Mesenchymal stem cell (in vitro differentiated cells and primary cell): ENCODE measurements at regions not wholly inside any gene's neighbourhood (a gene's known extent, or its start where the extent isn't known, plus 50 kb on each side); places are given as distances from the start of the nearest gene placed in this dataset.

Experiments used
- DNase-seq: peaks from one replicate; pipeline ENCODE4 v3.0.0-alpha.2; 2013
- H2AFZ ChIP-seq: one replicate; pipeline ENCODE4 v1.6.1; 2013; ENCODE audit warnings: low read depth, mild to moderate bottlenecking, control low read depth, inconsistent platforms, low read length, moderate library complexity
- H2AK5ac ChIP-seq: 2 replicates; pipeline ENCODE4 v1.6.1; 2013; ENCODE audit warnings: low read length, moderate library complexity, mild to moderate bottlenecking, inconsistent platforms; ENCODE audit not compliant: severe bottlenecking
- H2BK120ac ChIP-seq: one replicate; pipeline ENCODE4 v1.6.1; 2013; ENCODE audit warnings: low read depth, mild to moderate bottlenecking, inconsistent platforms, low read length, moderate library complexity
- H2BK12ac ChIP-seq, 2 experiments: one replicate each; pipeline ENCODE4 v1.6.1; 2013; ENCODE audit warnings: inconsistent platforms in 2 of 2, low read length in 2 of 2, mild to moderate bottlenecking in 2 of 2, moderate library complexity in 2 of 2, control low read depth in 1 of 2
- H2BK15ac ChIP-seq: one replicate; pipeline ENCODE4 v1.6.1; 2013; ENCODE audit warnings: mild to moderate bottlenecking, low read depth, inconsistent platforms; ENCODE audit not compliant: poor library complexity, severe bottlenecking
- H2BK5ac ChIP-seq: 2 replicates; pipeline ENCODE4 v1.6.1; 2013; ENCODE audit warnings: low read depth, mild to moderate bottlenecking, low read length, control low read depth, inconsistent platforms; ENCODE audit not compliant: poor library complexity, severe bottlenecking
- H3K14ac ChIP-seq, 2 experiments: one replicate each; pipeline ENCODE4 v1.6.1; 2013; ENCODE audit warnings: inconsistent platforms in 2 of 2, low read length in 2 of 2, control low read depth in 1 of 2, mild to moderate bottlenecking in 1 of 2, moderate library complexity in 1 of 2
- H3K18ac ChIP-seq, 2 experiments: one replicate each; pipeline ENCODE4 v1.6.1; 2013; ENCODE audit warnings: inconsistent platforms in 2 of 2, low read length in 2 of 2, control low read depth in 1 of 2, low read depth in 1 of 2, mild to moderate bottlenecking in 1 of 2
- H3K23ac ChIP-seq, 2 experiments: one replicate each; pipeline ENCODE4 v1.6.1; 2013; ENCODE audit warnings: inconsistent platforms in 2 of 2, low read length in 2 of 2, mild to moderate bottlenecking in 2 of 2, moderate library complexity in 2 of 2, control low read depth in 1 of 2
- H3K27ac ChIP-seq: 2 replicates; pipeline ENCODE4 v1.5.1; 2013; ENCODE audit warnings: mild to moderate bottlenecking, moderate library complexity, low read length, control low read depth, inconsistent platforms; ENCODE audit not compliant: poor library complexity, severe bottlenecking
- H3K27me3 ChIP-seq, 2 experiments: 2 replicates each; pipeline versions ENCODE4 v1.6.1 to v1.7.0; 2013; ENCODE audit warnings: low read length in 2 of 2, mild to moderate bottlenecking in 2 of 2, moderate library complexity in 2 of 2, control low read depth in 1 of 2, inconsistent platforms in 1 of 2; ENCODE audit not compliant: control insufficient read depth in 1 of 2, insufficient read depth in 1 of 2
- H3K36me3 ChIP-seq, 2 experiments: 2 replicates each; pipeline versions ENCODE4 v1.6.1 to v1.7.0; 2013; ENCODE audit warnings: low read length in 2 of 2, control low read depth in 1 of 2, inconsistent platforms in 1 of 2, low read depth in 1 of 2, mild to moderate bottlenecking in 1 of 2; ENCODE audit not compliant: insufficient read depth in 2 of 2, control insufficient read depth in 1 of 2
- H3K4ac ChIP-seq, 2 experiments: one replicate each; pipeline ENCODE4 v1.6.1; 2013; ENCODE audit warnings: inconsistent platforms in 2 of 2, low read length in 2 of 2, mild to moderate bottlenecking in 2 of 2, moderate library complexity in 2 of 2, control low read depth in 1 of 2, low read depth in 1 of 2
- H3K4me1 ChIP-seq: 2 replicates; pipeline ENCODE4 v1.6.1; 2013; ENCODE audit warnings: low read depth, low read length, control low read depth; ENCODE audit not compliant: control insufficient read depth, insufficient read depth
- H3K4me2 ChIP-seq: 2 replicates; pipeline ENCODE4 v1.6.1; 2013; ENCODE audit warnings: low read length, mild to moderate bottlenecking, inconsistent platforms; ENCODE audit not compliant: poor library complexity, severe bottlenecking
- H3K4me3 ChIP-seq, 2 experiments: 2 replicates each; pipeline versions ENCODE4 v1.5.1 to v1.7.0; 2013; ENCODE audit warnings: low read length in 2 of 2, mild to moderate bottlenecking in 2 of 2, control low read depth in 1 of 2, low read depth in 1 of 2; ENCODE audit not compliant: insufficient read depth in 1 of 2
- H3K79me1 ChIP-seq: replicated peaks from 2 replicates; pipeline ENCODE4 v1.6.1; 2013; ENCODE audit warnings: mild to moderate bottlenecking, control low read depth, low read length, inconsistent platforms; ENCODE audit not compliant: poor library complexity, severe bottlenecking
- H3K9ac ChIP-seq: 2 replicates; pipeline ENCODE4 v1.7.0; 2013; ENCODE audit warnings: mild to moderate bottlenecking, low read length, moderate library complexity
- H3K9me3 ChIP-seq: 2 replicates; pipeline ENCODE4 v1.7.0; 2013; ENCODE audit warnings: mild to moderate bottlenecking, low read length; ENCODE audit not compliant: control insufficient read depth
- H4K8ac ChIP-seq: one replicate; pipeline ENCODE4 v1.6.1; 2013; ENCODE audit warnings: inconsistent platforms, mild to moderate bottlenecking, low read length, moderate library complexity
- H4K91ac ChIP-seq: one replicate; pipeline ENCODE4 v1.6.1; 2013; ENCODE audit warnings: mild to moderate bottlenecking, low read length, inconsistent platforms
- WGBS: methylation state at CpG from one replicate; pipeline ENCODE4 v1.1.7; 2013; ENCODE audit warnings: mixed read lengths; 5-methylcytosine and 5-hydroxymethylcytosine counted together

DNA sequence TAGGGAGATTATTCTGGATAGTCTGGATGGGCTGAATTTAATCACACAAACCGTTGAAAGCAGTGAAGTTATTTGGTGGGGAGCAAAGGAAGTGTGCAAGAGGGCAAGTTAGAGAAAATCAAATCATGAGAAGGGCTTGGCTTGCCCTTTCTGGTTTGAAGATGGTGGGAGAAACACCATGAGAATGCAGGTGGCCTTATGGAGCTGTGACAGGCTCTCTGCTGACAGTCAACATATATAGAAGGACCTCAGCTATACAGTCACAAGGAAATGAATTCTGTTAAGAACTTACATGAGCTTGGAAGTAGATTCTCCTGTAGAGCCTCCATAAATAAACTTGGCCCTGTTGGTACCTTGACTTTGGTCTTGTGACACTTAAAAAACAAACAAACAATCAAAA, 72.3 kb downstream of the GMNC start:
- no peak overlapping the region for H3K4me2 ChIP-seq
- H2AFZ ChIP-seq, result no peak overlapping the region
- H3K18ac ChIP-seq, result no peak overlapping the region
- no peak overlapping the region for H3K4me3 ChIP-seq
- no peaks in the 10 kb centered on the region for H3K36me3 ChIP-seq
- no peak for DNase-seq
- no peak overlapping the region for H3K27ac ChIP-seq
- H3K9ac ChIP-seq, result no peak overlapping the region
- no peak overlapping the region for H2BK120ac ChIP-seq
- 11% methylated on average over 1 of the region's 1 CpG for WGBS
- no peak overlapping the region for H2AK5ac ChIP-seq
- no peak overlapping the region for H2BK5ac ChIP-seq
- no peaks in the 10 kb centered on the region for H3K9me3 ChIP-seq
- no peak overlapping the region for H2BK12ac ChIP-seq
- no peak overlapping the region for H4K91ac ChIP-seq
- H3K79me1 ChIP-seq, result no peaks in the 10 kb centered on the region
- no peak overlapping the region for H3K23ac ChIP-seq
- H3K27me3 ChIP-seq, result no peaks in the 10 kb centered on the region
- H4K8ac ChIP-seq, result no peak overlapping the region
- H2BK15ac ChIP-seq, result no peak overlapping the region
- H3K4me1 ChIP-seq, result no peaks in the 10 kb centered on the region
- H3K14ac ChIP-seq, result no peak overlapping the region
- no peak overlapping the region for H3K4ac ChIP-seq

DNA sequence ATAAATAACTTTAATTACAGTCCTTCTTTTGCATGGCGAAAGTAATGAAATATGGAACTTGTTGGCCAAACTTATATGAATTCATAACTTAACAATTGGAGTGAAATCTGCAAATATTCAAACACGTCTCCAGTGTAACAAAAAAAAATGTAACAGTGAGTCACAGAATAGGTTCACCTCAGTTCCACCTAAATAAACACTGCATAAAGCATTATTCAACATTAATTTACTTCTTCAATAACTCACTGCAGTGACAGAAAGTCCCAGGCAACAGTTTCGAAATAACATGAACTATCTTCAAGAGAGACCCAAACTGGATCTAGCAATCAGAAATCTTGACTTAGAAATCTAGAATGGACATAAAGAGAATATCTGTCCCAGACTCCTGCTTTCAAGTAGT, 75.6 kb downstream of the GMNC start:
- H2BK12ac ChIP-seq, result no peak overlapping the region
- H3K27ac ChIP-seq, result no peak overlapping the region
- no peak overlapping the region for H3K4me2 ChIP-seq
- no peak overlapping the region for H3K18ac ChIP-seq
- no peak overlapping the region for H2AK5ac ChIP-seq
- H2AFZ ChIP-seq, result no peak overlapping the region
- no peak overlapping the region for H2BK120ac ChIP-seq
- no peak overlapping the region for H3K23ac ChIP-seq
- H3K14ac ChIP-seq, result no peak overlapping the region
- 81% methylated on average over 3 of the region's 3 CpGs for WGBS
- H3K27me3 ChIP-seq, result no peaks in the 10 kb centered on the region
- H4K91ac ChIP-seq, result no peak overlapping the region
- H3K79me1 ChIP-seq, result no peaks in the 10 kb centered on the region
- H3K4ac ChIP-seq, result no peak overlapping the region
- no peak overlapping the region for H4K8ac ChIP-seq
- no peak overlapping the region for H2BK5ac ChIP-seq
- no peak overlapping the region for H3K9ac ChIP-seq
- no peak for DNase-seq
- H2BK15ac ChIP-seq, result no peak overlapping the region
- no peaks in the 10 kb centered on the region for H3K9me3 ChIP-seq
- no peaks in the 10 kb centered on the region for H3K36me3 ChIP-seq
- H3K4me1 ChIP-seq, result no peaks in the 10 kb centered on the region
- H3K4me3 ChIP-seq, result no peak overlapping the region

DNA sequence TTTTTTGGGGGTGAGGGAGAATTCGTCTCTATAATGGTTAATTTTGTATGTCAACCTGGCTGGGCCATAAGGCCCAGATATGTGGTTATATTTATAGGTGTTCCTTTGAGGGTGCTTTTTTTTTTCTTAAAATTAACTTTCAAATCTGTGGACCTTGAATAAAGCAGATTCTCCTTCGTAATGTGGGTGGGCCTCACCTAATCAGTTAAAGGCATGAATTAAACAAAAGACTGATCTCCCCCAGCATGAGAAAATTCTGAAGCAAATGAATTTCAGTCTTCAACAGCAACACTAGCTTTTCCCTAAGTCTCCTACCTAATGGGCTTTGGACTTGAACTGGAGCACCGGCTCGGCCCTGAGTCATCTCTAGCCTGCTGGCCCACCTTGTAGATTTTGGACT, 77.4 kb downstream of the GMNC start:
- no peak overlapping the region for H3K23ac ChIP-seq
- H2AFZ ChIP-seq, result no peak overlapping the region
- H3K36me3 ChIP-seq, result no peaks in the 10 kb centered on the region
- 81% methylated on average over 2 of the region's 4 CpGs for WGBS
- H3K27me3 ChIP-seq, result no peaks in the 10 kb centered on the region
- no peak for DNase-seq
- H3K4me1 ChIP-seq, result no peaks in the 10 kb centered on the region
- H2AK5ac ChIP-seq, result no peak overlapping the region
- H2BK15ac ChIP-seq, result no peak overlapping the region
- no peak overlapping the region for H3K4me3 ChIP-seq
- H2BK5ac ChIP-seq, result no peak overlapping the region
- H3K4ac ChIP-seq, result no peak overlapping the region
- H3K79me1 ChIP-seq, result no peaks in the 10 kb centered on the region
- H4K8ac ChIP-seq, result no peak overlapping the region
- H3K18ac ChIP-seq, result no peak overlapping the region
- H2BK12ac ChIP-seq, result no peak overlapping the region
- H4K91ac ChIP-seq, result no peak overlapping the region
- no peak overlapping the region for H3K4me2 ChIP-seq
- H3K9ac ChIP-seq, result no peak overlapping the region
- H3K27ac ChIP-seq, result no peak overlapping the region
- H3K14ac ChIP-seq, result no peak overlapping the region
- H3K9me3 ChIP-seq, result no peaks in the 10 kb centered on the region
- no peak overlapping the region for H2BK120ac ChIP-seq

DNA sequence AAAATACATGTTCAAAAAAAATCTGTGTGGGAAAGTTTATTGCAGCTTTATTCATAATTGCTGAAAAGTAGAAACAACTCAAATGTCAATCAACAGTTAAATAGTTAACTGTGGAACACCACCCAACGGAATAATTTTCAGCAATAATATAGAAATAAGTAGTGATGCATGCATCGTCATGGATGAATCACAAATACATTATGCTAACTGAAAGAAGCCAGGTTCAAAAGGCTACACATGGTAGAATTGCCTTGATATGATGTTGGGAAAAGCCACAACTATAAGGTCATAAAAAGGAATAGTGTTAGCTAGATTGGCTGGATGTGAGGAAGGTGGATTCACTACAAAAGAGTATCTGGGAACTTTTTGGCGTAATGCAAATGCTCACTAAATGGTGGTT, 82.0 kb downstream of the GMNC start:
- Histone ChIP-seq H2BK120ac (no peak overlapping the region), H3K23ac (no peak overlapping the region), H3K27me3 (no peaks in the 10 kb centered on the region), H3K27ac (no peak overlapping the region), H4K8ac (no peak overlapping the region), H3K18ac (no peak overlapping the region), H3K79me1 (no peaks in the 10 kb centered on the region), H2BK15ac (no peak overlapping the region), H2BK12ac (no peak overlapping the region), H3K14ac (no peak overlapping the region), H4K91ac (no peak overlapping the region), H3K4ac (no peak overlapping the region), H2AK5ac (no peak overlapping the region), H2BK5ac (no peak overlapping the region), H3K9me3 (no peaks in the 10 kb centered on the region), H3K4me1 (no peaks in the 10 kb centered on the region), H3K4me2 (no peak overlapping the region), H2AFZ (no peak overlapping the region), H3K36me3 (no peaks in the 10 kb centered on the region), H3K9ac (no peak overlapping the region), H3K4me3 (no peak overlapping the region)
- DNase-seq, result no peak
- WGBS, result 100% methylated on average over 2 of the region's 3 CpGs
